ENCODE measurements at regions not wholly inside any gene's neighbourhood (a gene's known extent, or its start where the extent isn't known, plus 50 kb on each side); places are given as distances from the start of the nearest gene placed in this dataset. TPM values are rescaled to one million over a fixed set of nuclear protein-coding genes. Genes with fewer than 3 reads are reported as not detected.

GRCh38 chr10:105339669-105340068 is 698.6 kb downstream of the SORCS3 start:
- Histone ChIP-seq H2AFZ (no peak overlapping the region), H3K4me1 (ENCODE audit: insufficient read depth) (no peaks in the 10 kb centered on the region), H3K27me3 (no peaks in the 10 kb centered on the region), H3K9me2 (replicated peaks; ENCODE audit: insufficient read depth) (no peaks in the 10 kb centered on the region), H3K36me3 (replicated peaks; ENCODE audit: insufficient read depth, low read depth) (no peaks in the 10 kb centered on the region), H3K4me2 (no peak overlapping the region), H3K9me3 (ENCODE audit: low read depth) (no peaks in the 10 kb centered on the region), H3K27ac (no peak overlapping the region), H3K79me2 (no peaks in the 10 kb centered on the region), H3K4me3 (no peak overlapping the region), H4K20me1 (ENCODE audit: insufficient read depth, poor library complexity, severe bottlenecking) (no peaks in the 10 kb centered on the region)
- TF ChIP-seq EZH2phosphoT487 (IDR thresholded peaks at IDR 0.05; ENCODE audit: low read depth, severe bottlenecking, unreplicated experiment) = no peak
- TF ChIP-seq CTCF (IDR thresholded peaks at IDR 0.05; ENCODE audit: poor library complexity) = no peak
- no peak for TF ChIP-seq EZH2 (IDR thresholded peaks at IDR 0.05; ENCODE audit: borderline replicate concordance)
- no peak for DNase-seq (ENCODE audit: low spot score)
- WGBS (ENCODE audit: low lambda C conversion rate, missing lambda C conversion rate) = 88% methylated on average over 1 of the region's 1 CpG

GRCh38 chr10:105328503-105329133 is 687.5 kb downstream of the SORCS3 start:
- Histone ChIP-seq H3K79me2 (no peaks in the 10 kb centered on the region), H3K4me1 (ENCODE audit: insufficient read depth) (no peaks in the 10 kb centered on the region), H3K4me3 (no peak overlapping the region), H4K20me1 (ENCODE audit: insufficient read depth, poor library complexity, severe bottlenecking) (no peaks in the 10 kb centered on the region), H3K9me3 (ENCODE audit: low read depth) (no peaks in the 10 kb centered on the region), H3K4me2 (no peak overlapping the region), H2AFZ (no peak overlapping the region), H3K27me3 (no peaks in the 10 kb centered on the region), H3K9me2 (replicated peaks; ENCODE audit: insufficient read depth) (no peaks in the 10 kb centered on the region), H3K27ac (peak overlapping the region; percentile 13), H3K36me3 (replicated peaks; ENCODE audit: insufficient read depth, low read depth) (no peaks in the 10 kb centered on the region)
- 59% methylated on average over 1 of the region's 1 CpG for WGBS (ENCODE audit: low lambda C conversion rate, missing lambda C conversion rate)
- DNase-seq (ENCODE audit: low spot score) = peak; percentile 48
- TF ChIP-seq EZH2phosphoT487 (IDR thresholded peaks at IDR 0.05; ENCODE audit: low read depth, severe bottlenecking, unreplicated experiment) (peak; percentile 30), CTCF (IDR thresholded peaks at IDR 0.05; ENCODE audit: poor library complexity) (no peak), EZH2 (IDR thresholded peaks at IDR 0.05; ENCODE audit: borderline replicate concordance) (no peak)

Small RNA genes lying in the stretch of these regions (small RNA-seq; reads per million reads assigned to genes)
- gene RNU6-463P = not detected
